ENCODE measurements at regions not wholly inside any gene's neighbourhood (a gene's known extent, or its start where the extent isn't known, plus 50 kb on each side); places are given as distances from the start of the nearest gene placed in this dataset.
"Not testable (repeated sequence)": the region's sequence is repeated elsewhere in the genome, so short reads cannot be mapped to it uniquely, and the experiment has no call there.

DNA sequence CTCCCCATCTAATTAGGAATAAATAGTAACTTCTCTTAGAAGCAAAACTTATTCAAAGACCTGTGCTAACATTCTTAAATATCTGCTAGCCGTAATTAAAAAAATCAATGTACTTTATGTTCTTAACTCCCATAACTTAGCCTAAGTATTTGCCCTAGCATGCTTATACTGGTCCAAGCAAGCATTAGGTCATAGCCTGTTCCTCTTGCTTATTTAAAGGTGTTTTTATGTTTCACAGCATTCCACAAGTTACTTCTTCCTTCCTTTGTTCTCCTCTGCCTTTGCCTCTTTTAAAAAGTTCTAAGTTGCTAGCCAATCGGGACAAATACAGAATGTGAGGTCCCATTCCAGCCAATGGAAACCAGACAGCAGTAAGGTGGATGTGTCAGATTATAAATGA lies 395.4 kb upstream of the NR3C2 start:
- TF ChIP-seq POLR2A (IDR thresholded peaks at IDR 0.05) = not testable (repeated sequence)
- TF ChIP-seq, protein P1, sequence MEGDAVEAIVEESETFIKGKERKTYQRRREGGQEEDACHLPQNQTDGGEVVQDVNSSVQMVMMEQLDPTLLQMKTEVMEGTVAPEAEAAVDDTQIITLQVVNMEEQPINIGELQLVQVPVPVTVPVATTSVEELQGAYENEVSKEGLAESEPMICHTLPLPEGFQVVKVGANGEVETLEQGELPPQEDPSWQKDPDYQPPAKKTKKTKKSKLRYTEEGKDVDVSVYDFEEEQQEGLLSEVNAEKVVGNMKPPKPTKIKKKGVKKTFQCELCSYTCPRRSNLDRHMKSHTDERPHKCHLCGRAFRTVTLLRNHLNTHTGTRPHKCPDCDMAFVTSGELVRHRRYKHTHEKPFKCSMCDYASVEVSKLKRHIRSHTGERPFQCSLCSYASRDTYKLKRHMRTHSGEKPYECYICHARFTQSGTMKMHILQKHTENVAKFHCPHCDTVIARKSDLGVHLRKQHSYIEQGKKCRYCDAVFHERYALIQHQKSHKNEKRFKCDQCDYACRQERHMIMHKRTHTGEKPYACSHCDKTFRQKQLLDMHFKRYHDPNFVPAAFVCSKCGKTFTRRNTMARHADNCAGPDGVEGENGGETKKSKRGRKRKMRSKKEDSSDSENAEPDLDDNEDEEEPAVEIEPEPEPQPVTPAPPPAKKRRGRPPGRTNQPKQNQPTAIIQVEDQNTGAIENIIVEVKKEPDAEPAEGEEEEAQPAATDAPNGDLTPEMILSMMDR (IDR thresholded peaks at IDR 0.05) = not testable (repeated sequence)

Data from Peyer's patch (tissue), 4 donors.